H1 (cell line): ENCODE measurements at regions not wholly inside any gene's neighbourhood (a gene's known extent, or its start where the extent isn't known, plus 50 kb on each side); places are given as distances from the start of the nearest gene placed in this dataset.

Experiments used
- POLR2AphosphoS5 ChIP-seq: IDR thresholded peaks from 2 replicates; pipeline ENCODE4 v1.6.1; 2011; ENCODE audit warnings: low read depth, low read length

DNA sequence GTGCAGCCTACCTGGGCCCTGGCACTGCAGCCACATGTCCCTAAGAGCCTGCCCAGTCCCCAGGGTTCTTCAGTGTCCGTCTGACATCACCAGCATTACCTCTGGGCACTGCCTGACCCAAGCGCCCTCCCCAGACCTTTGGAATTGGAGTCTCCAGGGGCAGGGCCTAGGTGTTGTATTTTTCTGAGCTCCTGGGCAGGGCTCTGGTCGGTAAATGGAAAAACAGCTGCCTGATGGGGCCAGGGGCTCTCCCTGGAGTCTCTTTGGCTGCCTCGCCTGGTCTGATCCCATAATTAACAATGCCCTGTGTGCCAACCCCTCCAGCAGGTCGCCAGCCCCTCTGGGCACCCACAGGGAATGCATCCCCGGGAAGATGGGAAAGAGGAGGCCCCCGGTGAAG lies 710.2 kb downstream of the BRD1 start (continued):
- no peak for TF ChIP-seq POLR2AphosphoS5
- TF ChIP-seq, all 59 proteins: peak for 0
